ENCODE measurements at regions not wholly inside any gene's neighbourhood (a gene's known extent, or its start where the extent isn't known, plus 50 kb on each side); places are given as distances from the start of the nearest gene placed in this dataset.

- TF ChIP-seq CTCF (optimal IDR thresholded peaks at IDR 0.05 in 1 of 3, IDR thresholded peaks at IDR 0.05 in 1 of 3, conservative IDR thresholded peaks at IDR 0.05 in 1 of 3; ENCODE audit: extremely low read depth in 1 of 3, insufficient read depth in 2 of 3, low read length in 3 of 3) = peak in 1 of 3 experiments; percentile 24
- TF ChIP-seq EZH2 (IDR thresholded peaks at IDR 0.05; ENCODE audit: low read length) = no peak
- peak overlapping the region in 1 of 3 experiments; percentile 3 for H3K4me3 ChIP-seq (ENCODE audit: control insufficient read depth in 2 of 3, extremely low read depth in 1 of 3, insufficient read depth in 2 of 3, low read depth in 1 of 3, low read length in 3 of 3)
- peaks cover 5 to 15% of the 10 kb centered on the region in 2 experiments for H3K36me3 ChIP-seq (ENCODE audit: control insufficient read depth in 2 of 2, extremely low read depth in 1 of 2, insufficient read depth in 2 of 2, low read length in 2 of 2)
- peak overlapping the region; percentile 28 for H3K27ac ChIP-seq (ENCODE audit: control insufficient read depth, insufficient read depth, low read length)
- H3K9me3 ChIP-seq (ENCODE audit: control insufficient read depth, low read depth, low read length) = no peaks in the 10 kb centered on the region
- no peaks in the 10 kb centered on the region for H3K79me2 ChIP-seq (ENCODE audit: control insufficient read depth, insufficient read depth, low read length)
- no peaks in the 10 kb centered on the region for H4K20me1 ChIP-seq (ENCODE audit: control insufficient read depth, extremely low read depth, insufficient read depth, low read length)
- FAIRE-seq (peak; percentile 97), DNase-seq (ENCODE audit: low read depth, low spot score) (peak; percentile 81)
- dilution Hi-C loops (cut with MboI; ENCODE audit: extremely low pct_ligation_motif_present, low sequenced_read_pairs) = no loop called here
- H3K4me1 ChIP-seq (ENCODE audit: control insufficient read depth, extremely low read depth, insufficient read depth, low read length) = peaks cover 23% of the 10 kb centered on the region
- no peaks in the 10 kb centered on the region for H3K9me1 ChIP-seq (ENCODE audit: control insufficient read depth, extremely low read depth, insufficient read depth, low read length)
- peak overlapping the region; percentile 9 for H3K4me2 ChIP-seq (ENCODE audit: control insufficient read depth, extremely low read depth, insufficient read depth, low read depth, low read length)
- H3K27me3 ChIP-seq (ENCODE audit: control insufficient read depth, extremely low read depth, insufficient read depth, low read length) = no peaks in the 10 kb centered on the region
- no peak overlapping the region for H2AFZ ChIP-seq (ENCODE audit: control insufficient read depth, low read length)
- H3K9ac ChIP-seq (ENCODE audit: control insufficient read depth, extremely low read depth, insufficient read depth, low read length) = peak overlapping the region; percentile 46
Observed at GRCh38 chr17:64786337-64786736, 124.2 kb upstream of the SMURF2 start.

- peak; percentile 5 for FAIRE-seq
Observed at GRCh38 chr17:64785011-64785421, 122.9 kb upstream of the SMURF2 start.

More at GRCh38 chr17:64785011-64785421, 122.9 kb upstream of the SMURF2 start:
- no peaks in the 10 kb centered on the region for H3K79me2 ChIP-seq (ENCODE audit: control insufficient read depth, insufficient read depth, low read length)
- H3K9me1 ChIP-seq (ENCODE audit: control insufficient read depth, extremely low read depth, insufficient read depth, low read length) = no peaks in the 10 kb centered on the region
- peaks cover 5 to 15% of the 10 kb centered on the region in 2 experiments for H3K36me3 ChIP-seq (ENCODE audit: control insufficient read depth in 2 of 2, extremely low read depth in 1 of 2, insufficient read depth in 2 of 2, low read length in 2 of 2)
- H3K4me1 ChIP-seq (ENCODE audit: control insufficient read depth, extremely low read depth, insufficient read depth, low read length) = peaks cover 30% of the 10 kb centered on the region
- no peak overlapping the region for H2AFZ ChIP-seq (ENCODE audit: control insufficient read depth, low read length)
- no peak overlapping the region for H3K27ac ChIP-seq (ENCODE audit: control insufficient read depth, insufficient read depth, low read length)
- TF ChIP-seq EZH2 (IDR thresholded peaks at IDR 0.05; ENCODE audit: low read length) (no peak), CTCF (optimal IDR thresholded peaks at IDR 0.05 in 1 of 3, IDR thresholded peaks at IDR 0.05 in 1 of 3, conservative IDR thresholded peaks at IDR 0.05 in 1 of 3; ENCODE audit: extremely low read depth in 1 of 3, insufficient read depth in 2 of 3, low read length in 3 of 3) (no peak)
- DNase-seq (ENCODE audit: low read depth, low spot score) = no peak
- dilution Hi-C loops (cut with MboI; ENCODE audit: extremely low pct_ligation_motif_present, low sequenced_read_pairs) = no loop called here
- no peak overlapping the region for H3K9ac ChIP-seq (ENCODE audit: control insufficient read depth, extremely low read depth, insufficient read depth, low read length)
- H3K9me3 ChIP-seq (ENCODE audit: control insufficient read depth, low read depth, low read length) = no peaks in the 10 kb centered on the region
- H3K27me3 ChIP-seq (ENCODE audit: control insufficient read depth, extremely low read depth, insufficient read depth, low read length) = no peaks in the 10 kb centered on the region
- no peak overlapping the region for H3K4me2 ChIP-seq (ENCODE audit: control insufficient read depth, extremely low read depth, insufficient read depth, low read depth, low read length)
- no peaks in the 10 kb centered on the region for H4K20me1 ChIP-seq (ENCODE audit: control insufficient read depth, extremely low read depth, insufficient read depth, low read length)
- no peak overlapping the region for H3K4me3 ChIP-seq (ENCODE audit: control insufficient read depth in 2 of 3, extremely low read depth in 1 of 3, insufficient read depth in 2 of 3, low read depth in 1 of 3, low read length in 3 of 3)

Measured in keratinocyte (primary cell).